ENCODE measurements at regions not wholly inside any gene's neighbourhood (a gene's known extent, or its start where the extent isn't known, plus 50 kb on each side); places are given as distances from the start of the nearest gene placed in this dataset.
"Not testable (repeated sequence)": the region's sequence is repeated elsewhere in the genome, so short reads cannot be mapped to it uniquely, and the experiment has no call there.

DNA sequence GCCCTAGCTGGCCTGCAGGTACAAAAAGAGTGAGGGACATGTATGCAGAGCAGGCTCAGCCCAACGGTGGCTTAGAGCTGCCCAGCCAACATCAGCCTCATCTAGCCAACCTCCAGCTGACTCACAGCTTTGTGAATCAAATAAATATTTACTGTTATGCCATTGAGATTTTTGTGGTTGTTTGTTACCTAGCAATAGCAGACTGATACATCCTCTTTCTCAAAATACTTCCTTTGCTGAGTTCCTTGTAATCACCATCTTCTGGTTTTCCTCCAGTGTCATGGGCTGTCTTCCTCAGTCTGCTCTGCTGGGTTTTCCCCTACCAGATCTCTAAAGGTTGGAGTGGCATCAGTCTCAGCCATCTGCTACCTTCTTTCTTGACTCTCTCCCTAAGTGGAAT lies 126.6 kb upstream of the SLC1A4 start:
- no peak for DNase-seq
- intact Hi-C loops (cut with DNase I) = loop anchor here (5.0 kb wide), 1 partner anchor 110 kb away; no protein-coding TSS in a partner anchor

DNA sequence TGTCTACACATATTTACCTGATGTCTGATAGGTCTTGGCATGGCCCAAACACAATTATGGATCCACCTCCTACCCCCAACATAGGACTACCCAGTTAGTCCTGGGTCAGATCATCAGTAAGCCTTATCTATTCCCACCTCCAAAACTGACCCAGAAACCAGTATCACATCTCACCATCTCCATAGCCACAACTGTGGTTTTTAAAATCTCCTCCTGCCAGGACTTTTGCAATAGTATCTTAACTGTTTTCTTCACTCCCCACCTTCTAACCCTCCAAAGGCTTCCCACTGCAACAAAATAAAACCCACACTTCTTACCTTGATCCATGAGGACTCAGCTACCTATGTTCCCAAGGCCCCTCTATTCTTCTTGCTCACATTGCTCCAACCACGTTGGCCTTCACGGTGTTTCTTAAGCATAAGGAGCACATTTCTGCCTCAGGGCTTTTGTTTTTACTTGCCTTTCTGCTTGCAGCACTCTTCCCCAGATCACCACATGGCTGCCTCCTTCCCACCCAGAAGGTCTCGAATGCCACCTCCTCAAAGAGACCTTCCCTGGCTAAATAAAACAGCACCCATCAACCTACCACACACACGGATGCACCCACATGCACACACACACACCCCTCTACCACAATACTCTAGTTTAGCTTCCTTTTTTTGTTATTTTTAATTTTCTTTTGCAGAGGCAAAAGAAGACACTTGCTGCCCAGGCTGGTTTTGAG lies 125.9 kb upstream of the SLC1A4 start:
- no peak for DNase-seq
- intact Hi-C loops (cut with DNase I) = loop anchor here (5.0 kb wide), 1 partner anchor 111 kb away; no protein-coding TSS in a partner anchor

DNA sequence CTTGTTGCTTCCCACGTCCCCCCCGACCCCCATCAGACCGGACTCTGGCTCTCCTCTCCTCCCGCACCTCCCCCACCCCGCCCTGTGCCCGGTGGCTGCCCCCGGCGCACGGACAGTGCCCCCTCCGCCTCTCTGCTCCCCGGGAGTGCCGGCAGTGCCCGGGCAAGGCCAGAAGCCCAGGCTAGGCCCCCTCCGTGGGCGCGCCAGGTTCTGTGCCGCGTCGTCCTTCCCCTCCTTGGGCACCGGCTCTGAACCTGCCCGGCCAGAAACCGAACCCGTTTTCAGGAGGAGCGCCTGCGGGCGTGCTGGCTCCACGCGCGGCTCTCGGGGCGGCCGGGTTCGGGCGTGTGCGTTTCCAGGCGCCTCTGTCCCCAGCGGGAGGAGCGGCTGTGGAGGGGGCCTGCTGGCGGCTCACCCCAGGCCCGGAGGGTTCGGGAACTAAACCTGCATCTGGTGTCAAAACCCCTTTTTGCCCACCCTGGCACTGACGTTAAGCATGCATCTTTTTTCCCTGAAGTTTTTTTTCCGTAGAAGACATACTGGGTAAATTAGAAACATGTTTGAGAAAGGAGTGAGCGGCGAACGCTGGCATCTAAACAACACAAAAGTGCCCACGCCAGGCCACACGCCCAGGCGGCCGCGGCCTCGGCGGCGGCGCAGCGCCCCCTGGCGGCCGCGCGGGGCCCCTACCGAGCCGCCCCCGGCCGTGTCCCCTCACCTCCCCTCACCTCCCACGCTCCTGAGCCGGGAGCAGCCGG lies 123.9 kb upstream of the SLC1A4 start:
- intact Hi-C loops (cut with DNase I) = loop anchor here (1.0 to 5.0 kb wide), 6 partner anchors 98 to 533 kb away; partner anchors contain the start of gene AFTPH
- peak; percentile 32 to 93 (median 60) for DNase-seq

DNA sequence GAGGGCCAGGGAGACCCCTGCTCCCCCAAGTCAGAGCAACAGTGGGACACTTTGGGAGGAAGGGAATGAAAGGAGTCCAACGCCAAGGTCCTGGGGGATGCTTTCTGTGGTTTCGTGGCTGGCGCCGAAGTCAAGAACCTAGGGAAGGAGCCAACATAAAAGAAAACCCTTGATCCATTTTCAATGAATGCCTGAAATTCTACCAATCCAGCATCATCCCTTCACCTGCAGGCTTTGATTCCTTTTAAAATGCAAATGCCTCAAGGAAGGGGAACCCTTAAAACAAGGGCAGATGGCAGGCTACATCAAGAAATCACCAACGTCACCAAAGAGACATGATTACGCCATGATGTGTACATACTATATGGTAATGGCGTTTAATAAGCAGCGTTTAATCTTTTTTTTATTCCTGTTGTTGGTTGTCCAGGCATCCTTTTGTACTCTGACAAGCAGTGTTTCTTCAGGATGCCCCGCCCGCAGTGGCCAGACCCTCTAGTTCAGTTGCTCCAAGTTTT lies 123.3 kb upstream of the SLC1A4 start:
- peak in 1 of 10 donors; percentile 70 for DNase-seq

DNA sequence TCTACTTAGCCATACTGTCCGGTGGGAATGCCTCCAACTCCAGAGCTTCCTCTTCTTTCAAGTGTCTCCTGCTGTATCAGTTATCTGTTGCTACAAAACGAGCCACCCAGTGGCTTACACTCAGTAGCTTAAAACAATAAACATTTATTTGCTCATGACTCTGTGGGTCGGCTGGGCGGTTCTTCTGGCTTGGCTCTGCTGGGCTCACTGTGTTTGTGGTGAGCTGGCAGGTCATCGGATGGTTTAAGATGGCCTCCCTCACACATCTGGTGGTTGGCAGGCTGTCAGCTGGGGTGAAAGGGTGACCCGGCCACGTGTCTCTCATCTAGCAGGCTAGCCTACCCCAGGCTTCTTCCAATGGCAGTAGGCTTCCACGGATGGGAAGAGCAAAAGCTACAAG lies 122.4 kb upstream of the SLC1A4 start:
- intact Hi-C loops (cut with DNase I) = loop anchor here (2.0 to 5.0 kb wide), 2 partner anchors 280 to 534 kb away; no protein-coding TSS in a partner anchor
- DNase-seq = peak in 6 of 10 donors; percentile 19 to 92 (median 40)

More for the DNA sequence above, 123.3 kb upstream of the SLC1A4 start:
- intact Hi-C loops (cut with DNase I) = loop anchor here (1.0 to 5.0 kb wide), 7 partner anchors 99 to 534 kb away; partner anchors contain the start of gene AFTPH

DNA sequence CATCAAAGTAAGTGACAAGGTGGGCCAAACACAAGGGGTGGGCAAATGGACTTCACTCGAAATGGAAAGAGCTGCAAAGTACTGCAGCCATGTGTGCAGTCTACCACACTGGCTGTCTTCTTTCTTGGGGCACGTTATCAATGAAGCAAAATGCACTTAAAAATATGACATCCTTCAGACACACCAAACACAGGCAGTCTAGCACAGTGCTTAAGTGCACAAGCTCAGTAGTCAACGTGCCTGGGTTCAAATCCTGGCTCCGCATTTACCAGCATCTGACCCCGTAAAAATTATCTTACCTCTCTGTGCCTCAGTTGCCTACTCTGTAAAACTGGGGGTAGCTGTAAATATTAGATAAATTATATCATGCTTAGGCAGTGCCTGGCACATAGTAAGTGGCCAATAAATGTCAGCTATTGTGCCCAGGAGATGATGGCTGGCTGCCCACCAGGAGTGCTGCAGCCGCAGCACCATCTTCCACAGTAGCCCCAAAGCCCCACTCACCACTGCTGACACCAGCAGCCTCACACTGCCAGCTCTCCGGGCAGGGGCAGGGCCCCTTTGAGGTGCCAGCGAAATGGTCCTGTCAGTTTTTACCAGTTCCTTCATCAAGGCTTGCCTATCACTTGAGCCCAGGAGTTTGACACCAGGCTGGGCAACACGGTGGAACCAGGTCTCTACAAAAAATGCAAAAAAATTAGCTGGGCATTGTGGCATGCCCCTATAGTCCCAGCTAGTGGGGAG lies 121.8 kb upstream of the SLC1A4 start:
- intact Hi-C loops (cut with DNase I) = loop anchor here (2.0 to 5.0 kb wide), 2 partner anchors 281 to 535 kb away; no protein-coding TSS in a partner anchor
- no peak for DNase-seq

DNA sequence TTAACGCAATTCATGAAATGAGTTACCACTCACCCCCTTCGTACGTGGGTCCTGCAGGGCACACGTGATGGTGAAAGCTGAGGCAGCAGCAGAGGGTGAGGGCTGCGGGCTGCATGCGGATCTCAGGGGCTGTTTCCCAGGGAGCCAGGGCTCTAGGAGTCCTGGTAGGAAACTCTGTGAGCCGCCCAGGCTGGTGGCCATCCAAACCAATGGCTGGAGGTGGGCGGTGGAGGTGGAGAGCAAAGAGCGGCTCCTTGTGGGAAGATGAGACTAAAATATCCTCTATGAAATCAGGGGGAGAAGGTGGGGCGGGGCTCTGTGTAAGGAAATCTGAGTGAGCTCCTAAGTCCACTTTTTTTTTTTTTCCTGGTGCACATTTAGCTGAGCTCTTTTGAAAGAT lies 120.1 kb upstream of the SLC1A4 start:
- intact Hi-C loops (cut with DNase I) = loop anchor here (5.0 kb wide), 1 partner anchor 537 kb away; no protein-coding TSS in a partner anchor
- DNase-seq = peak in 1 of 10 donors; percentile 80

DNA sequence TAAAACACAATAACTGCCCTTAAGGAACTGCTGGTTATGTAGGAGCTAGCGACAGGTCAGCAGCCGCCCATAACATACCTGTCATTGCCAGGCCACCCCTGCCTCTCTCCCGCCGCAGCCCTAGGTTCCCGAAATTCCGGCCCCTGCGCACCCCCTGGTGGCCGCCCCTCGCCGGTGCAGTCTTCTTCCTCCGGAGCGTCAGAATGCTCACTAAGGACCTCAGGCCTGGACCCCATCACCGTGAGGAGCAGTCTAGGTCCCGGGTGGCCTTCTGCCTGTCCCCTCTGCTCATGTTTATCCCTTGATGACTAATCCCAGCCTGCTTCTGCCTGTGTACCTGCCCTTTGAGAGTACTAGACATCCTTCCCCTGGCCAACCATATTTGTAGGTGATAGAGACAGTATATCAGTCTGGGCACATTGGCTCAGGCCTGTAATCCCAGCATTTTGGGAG lies 115.7 kb upstream of the SLC1A4 start:
- intact Hi-C loops (cut with DNase I) = loop anchor here (10.0 kb wide), 1 partner anchor 829 kb away; no protein-coding TSS in a partner anchor
- DNase-seq = peak; percentile 63 to 96 (median 86)

DNA sequence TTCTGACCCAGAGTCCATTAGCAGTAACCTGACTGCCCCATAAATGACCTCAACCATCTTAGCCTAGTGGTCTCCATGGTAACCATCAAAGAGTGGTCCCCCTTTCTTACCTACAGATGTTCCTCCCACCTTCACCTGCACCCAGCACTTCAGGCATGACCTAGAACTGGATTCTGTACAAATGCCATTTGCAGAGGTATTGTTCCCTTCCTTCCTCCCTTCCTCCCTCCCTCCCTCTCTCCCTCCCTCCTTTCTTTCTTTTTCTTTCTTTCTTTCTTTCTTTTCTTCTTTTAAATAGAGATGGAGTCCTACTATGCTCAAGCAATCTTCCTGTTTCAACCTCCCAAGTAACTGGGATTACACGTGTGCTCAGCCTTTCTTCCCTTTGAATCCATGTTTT lies 114.6 kb upstream of the SLC1A4 start:
- intact Hi-C loops (cut with DNase I) = loop anchor here (10.0 kb wide), 1 partner anchor 830 kb away; no protein-coding TSS in a partner anchor
- DNase-seq = no peak

DNA sequence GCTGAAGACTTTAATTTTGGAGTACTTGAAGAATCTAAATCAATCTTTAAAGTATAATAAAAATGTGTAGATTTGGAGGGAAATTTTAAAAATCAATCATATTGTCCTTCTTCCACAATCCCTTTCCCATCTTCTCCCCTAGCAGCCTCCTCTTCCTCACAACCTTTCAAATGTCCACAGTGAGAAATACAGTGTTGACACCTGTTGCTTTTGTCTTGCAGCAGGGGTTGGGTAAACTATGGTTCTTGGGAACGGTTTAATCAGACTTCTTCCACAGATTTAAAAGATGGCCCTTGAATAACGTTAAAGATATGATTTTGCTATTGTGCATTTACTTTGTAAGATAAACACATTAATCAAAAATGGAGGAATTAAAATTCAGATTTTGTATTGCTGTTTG lies 113.8 kb upstream of the SLC1A4 start:
- DNase-seq = no peak
- intact Hi-C loops (cut with DNase I) = loop anchor here (10.0 kb wide), 1 partner anchor 831 kb away; no protein-coding TSS in a partner anchor

DNA sequence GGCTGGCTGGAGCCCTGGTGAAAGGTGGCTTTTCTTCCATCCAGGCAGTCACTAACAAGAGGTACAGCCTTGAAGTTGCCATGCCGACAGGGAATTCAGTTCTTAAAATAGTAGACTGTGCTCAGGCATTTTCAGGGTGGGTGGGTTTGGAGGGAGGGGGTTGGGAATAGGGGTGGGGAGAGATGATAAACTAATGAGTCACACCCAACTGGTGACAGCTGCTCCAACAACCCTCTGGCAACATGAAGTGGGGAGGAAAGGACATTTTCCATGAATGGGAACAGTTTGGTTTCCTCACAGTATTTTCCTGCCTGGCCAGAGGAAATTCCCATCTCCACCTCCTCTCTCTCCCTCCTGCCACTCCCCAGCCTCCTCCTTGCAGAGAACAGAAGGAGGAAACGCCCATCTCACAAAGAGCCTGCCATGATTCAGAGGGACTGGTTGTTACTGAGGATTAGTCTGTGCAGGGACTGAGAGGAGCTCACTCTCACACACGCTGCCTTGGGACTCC lies 113.0 kb upstream of the SLC1A4 start:
- DNase-seq = peak in 2 of 10 donors; percentile 74 to 86
- intact Hi-C loops (cut with DNase I) = loop anchor here (10.0 kb wide), 1 partner anchor 831 kb away; no protein-coding TSS in a partner anchor

DNA sequence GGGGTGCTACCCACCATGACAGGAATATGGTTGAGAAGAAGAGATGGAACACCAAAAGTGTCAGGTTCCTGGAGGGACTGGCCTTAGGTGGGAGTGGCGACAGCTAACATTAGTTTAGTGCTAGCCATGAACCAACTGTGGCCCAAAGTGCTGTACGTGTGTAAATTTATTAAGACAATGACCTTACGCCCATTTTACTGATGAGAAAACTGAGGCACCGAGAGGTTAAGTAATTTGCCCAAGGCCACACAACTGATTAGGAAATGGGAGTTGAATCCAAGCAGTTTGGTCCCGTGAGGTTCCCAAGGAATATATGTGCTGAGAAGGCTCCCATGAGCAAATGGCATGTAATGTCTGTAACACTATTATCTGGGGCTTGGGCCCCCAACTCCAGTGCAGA lies 109.5 kb upstream of the SLC1A4 start:
- DNase-seq = no peak
- intact Hi-C loops (cut with DNase I) = loop anchor here (10.0 kb wide), 1 partner anchor 835 kb away; no protein-coding TSS in a partner anchor

DNA sequence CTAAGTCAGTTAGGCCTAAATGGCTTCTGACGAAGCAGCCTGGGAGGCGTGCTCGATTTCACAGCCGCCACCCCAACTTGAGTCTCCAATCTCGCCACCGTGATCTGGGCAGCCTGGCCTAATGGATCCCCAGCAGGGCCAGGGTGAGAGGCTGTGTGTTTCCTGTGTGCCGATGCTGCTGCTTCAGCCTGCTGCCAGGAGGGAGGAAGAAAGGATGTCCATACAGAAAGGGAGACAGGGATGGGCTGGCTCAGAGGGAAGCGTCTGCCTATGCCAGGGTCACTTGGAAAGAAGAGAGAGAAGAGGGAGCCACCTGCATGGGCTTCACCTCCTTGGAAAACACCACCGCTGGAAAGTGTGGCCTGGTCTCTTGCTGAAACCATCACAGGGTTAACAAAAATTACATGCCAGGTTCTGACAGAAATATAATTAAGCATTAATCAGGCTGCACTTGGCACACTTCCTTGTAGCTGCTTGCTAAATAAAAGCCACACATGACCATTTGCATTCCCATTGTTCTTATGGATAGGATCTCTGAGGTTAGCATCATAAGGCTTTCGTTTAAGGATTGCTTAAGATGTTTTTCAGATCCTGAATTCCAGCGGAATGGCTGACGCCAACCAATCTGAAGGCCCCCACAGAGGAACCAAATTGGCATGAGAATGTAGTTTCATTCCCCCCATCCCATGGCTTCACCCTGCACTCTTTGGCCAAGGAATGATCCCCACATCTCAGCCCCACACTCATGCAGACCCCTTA lies 108.8 kb upstream of the SLC1A4 start:
- DNase-seq = peak in 1 of 10 donors; percentile 55
- intact Hi-C loops (cut with DNase I) = no loop called here

DNA sequence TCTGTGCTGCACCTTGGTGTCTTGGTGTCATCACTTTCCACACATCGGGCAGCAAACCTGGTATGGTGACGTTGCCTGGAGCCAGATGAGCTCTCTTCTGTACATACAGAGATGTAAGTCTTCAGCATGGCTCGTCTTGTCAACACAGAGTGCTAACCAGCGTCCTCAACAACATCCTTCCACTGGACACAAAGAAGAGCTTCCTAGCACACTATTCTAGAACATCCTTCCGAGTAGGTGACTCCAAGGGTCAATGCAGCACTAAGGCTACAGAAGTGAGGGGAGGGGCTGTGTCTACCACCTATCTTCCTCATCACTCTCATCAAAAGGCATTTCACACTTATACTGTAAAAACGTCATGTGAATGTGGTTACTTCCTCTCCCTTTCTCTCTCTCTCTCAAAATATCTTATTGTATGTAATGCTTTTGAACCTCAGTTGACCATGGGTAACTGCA lies 108.1 kb upstream of the SLC1A4 start:
- DNase-seq = peak in 1 of 10 donors; percentile 22
- intact Hi-C loops (cut with DNase I) = no loop called here

DNA sequence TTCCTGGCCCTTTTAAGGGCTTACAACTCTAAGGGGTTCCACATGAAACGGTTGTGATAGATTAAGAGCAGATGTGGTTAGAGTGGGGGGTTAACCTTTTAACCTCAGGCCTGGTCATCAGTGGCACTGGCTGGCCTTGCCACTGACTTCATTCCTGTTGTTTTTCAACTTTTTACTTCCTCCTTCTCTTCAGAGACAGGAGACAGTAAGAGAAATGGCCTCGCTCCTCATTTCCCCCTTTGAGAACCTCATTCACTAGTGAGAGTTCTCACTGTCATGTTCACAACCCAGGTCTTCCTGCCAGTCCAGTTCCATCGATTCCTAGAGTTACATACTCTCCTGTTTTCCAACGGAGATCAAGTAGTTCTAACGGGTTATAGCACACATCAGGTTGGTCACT lies 101.6 kb upstream of the SLC1A4 start:
- intact Hi-C loops (cut with DNase I) = no loop called here
- no peak for DNase-seq

DNA sequence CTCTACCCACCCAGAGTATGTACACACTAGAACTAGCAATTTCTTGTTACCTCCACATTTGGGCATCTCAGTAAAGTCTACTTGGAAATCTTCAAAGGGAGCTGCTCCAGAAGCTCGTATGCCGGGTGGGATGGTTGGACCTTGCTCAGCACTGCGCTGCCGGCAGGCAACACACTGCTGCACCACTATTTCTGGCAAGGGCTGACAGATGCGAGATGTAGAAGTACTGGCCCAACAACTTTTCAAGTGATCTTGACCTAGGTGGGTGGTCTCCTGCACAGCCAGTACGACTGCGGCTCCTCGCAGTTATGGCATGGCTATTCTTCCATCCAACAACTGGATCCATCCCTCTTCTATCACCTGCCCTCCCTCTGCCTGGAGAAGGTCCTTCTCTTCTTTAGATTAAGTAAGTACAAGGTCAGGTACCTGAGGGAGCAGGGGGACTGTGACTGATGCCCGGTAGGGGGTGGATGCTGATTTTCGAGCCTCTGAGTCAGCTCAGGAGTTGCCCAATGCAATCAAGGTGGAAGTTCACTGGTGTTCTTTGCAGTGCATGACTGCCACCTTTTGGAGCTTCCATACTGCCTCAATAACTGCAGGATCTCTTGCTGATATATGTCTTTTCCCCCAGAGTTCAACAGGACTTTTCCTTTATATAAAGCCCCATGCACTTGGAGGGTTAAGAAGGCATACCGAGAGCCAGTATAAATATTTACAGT lies 100.4 kb upstream of the SLC1A4 start:
- intact Hi-C loops (cut with DNase I) = no loop called here

DNA sequence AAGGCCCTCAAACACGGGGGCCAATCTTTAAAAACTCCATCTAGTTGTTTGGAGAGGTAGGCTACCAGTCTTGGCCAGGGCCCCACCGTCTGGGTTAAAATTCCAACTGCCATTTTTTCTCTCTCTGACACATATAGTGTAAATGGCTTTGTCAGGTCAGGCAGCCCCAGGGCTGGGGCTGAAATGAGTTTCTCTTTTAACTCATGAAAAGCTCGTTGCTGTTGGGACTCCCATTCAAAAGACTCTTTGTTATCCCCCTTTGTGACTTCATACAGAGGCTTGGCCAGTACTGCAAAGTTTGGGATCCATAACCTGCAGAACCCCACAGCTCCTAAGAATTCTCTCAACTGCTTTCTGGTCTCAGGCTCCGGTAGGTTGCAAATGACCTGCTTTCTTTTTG lies 99.4 kb upstream of the SLC1A4 start:
- DNase-seq = peak in 1 of 10 donors; percentile 14
- intact Hi-C loops (cut with DNase I) = no loop called here

More for the DNA sequence above, 100.4 kb upstream of the SLC1A4 start:
- DNase-seq = peak in 1 of 10 donors; percentile 3

DNA sequence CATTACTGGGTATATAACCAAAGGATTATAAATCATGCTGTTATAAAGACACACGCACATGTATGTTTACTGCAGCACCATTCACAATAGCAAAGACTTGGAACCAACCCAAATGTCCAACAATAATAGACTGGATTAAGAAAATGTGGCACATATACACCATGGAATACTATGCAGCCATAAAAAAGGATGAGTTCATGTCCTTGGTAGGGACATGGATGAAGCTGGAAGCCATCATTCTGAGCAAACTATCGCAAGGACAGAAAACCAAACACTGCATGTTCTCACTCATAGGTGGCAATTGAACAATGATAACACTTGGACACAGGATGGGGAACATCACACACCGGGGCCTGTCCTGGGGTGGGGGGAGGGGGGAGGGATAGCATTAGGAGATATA lies 92.6 kb upstream of the SLC1A4 start:
- DNase-seq; intact Hi-C loops (cut with DNase I): not testable (repeated sequence)
